Caco-2 (cell line): ENCODE measurements at regions not wholly inside any gene's neighbourhood (a gene's known extent, or its start where the extent isn't known, plus 50 kb on each side); places are given as distances from the start of the nearest gene placed in this dataset.

Source experiments
- BruUV-seq: library from RNA; stranded (reverse); fragments of 400-500 nt; replicated peaks from 2 replicates; lab custom pipeline; 2021; lab: Mats Ljungman, UMichigan
- CTCF ChIA-PET: fragments of 300-600 bp; sonication (Branson Sonifier 250); formaldehyde crosslinking; loops from one replicate; lab custom pipeline; 2022; ENCODE audit warnings: antibody characterized with exemption; lab: Charles Lee
- POLR2A ChIA-PET: fragments of 300-600 bp; sonication (Branson Sonifier 250); formaldehyde crosslinking; loops from one replicate; lab custom pipeline; 2022; ENCODE audit warnings: antibody characterized with exemption; lab: Charles Lee
- DNase-seq, 2 experiments: peaks; one replicate each; pipeline versions ENCODE4 v3.0.0 to v3.0.0-alpha.2; 2020 to 2022
- H3K27me3 ChIP-seq: replicated peaks from 2 replicates; pipeline ENCODE4 v1.6.0; 2011; ENCODE audit warnings: low read length; ENCODE audit not compliant: control insufficient read depth, insufficient read depth
- H3K36me3 ChIP-seq: 2 replicates; pipeline ENCODE4 v1.5.1; 2011; ENCODE audit warnings: low read length; ENCODE audit not compliant: control insufficient read depth, insufficient read depth
- H3K4me1 ChIP-seq: fragments of 250-450 bp; sonication (Bioruptor Pico); 2 replicates; pipeline ENCODE4 v1.5.1; 2020; ENCODE audit warnings: mild to moderate bottlenecking
- H3K4me3 ChIP-seq: 2 replicates; pipeline ENCODE4 v1.5.1; 2011; ENCODE audit warnings: low read depth, mild to moderate bottlenecking, control low read depth, low read length
- H3K9me3 ChIP-seq: fragments of 250-450 bp; sonication (Bioruptor Pico); 2 replicates; pipeline ENCODE4 v1.5.1; 2020; ENCODE audit warnings: mild to moderate bottlenecking, moderate library complexity
- H3K27ac Mint-ChIP-seq: one replicate; pipeline ENCODE4 v1.8.0; 2022; ENCODE audit warnings: mixed read lengths; ENCODE audit not compliant: unreplicated experiment
- H3K27me3 Mint-ChIP-seq: one replicate; pipeline ENCODE4 v1.8.0; 2022; ENCODE audit warnings: mixed read lengths; ENCODE audit not compliant: insufficient read depth, unreplicated experiment
- H3K36me3 Mint-ChIP-seq: one replicate; pipeline ENCODE4 v1.8.0; 2022; ENCODE audit warnings: mild to moderate bottlenecking, mixed read lengths; ENCODE audit not compliant: insufficient read depth, unreplicated experiment
- H3K4me1 Mint-ChIP-seq: one replicate; pipeline ENCODE4 v1.8.0; 2022; ENCODE audit warnings: low read depth, mixed read lengths; ENCODE audit not compliant: unreplicated experiment
- H3K4me3 Mint-ChIP-seq: one replicate; pipeline ENCODE4 v1.8.0; 2022; ENCODE audit warnings: mild to moderate bottlenecking, moderate library complexity, mixed read lengths; ENCODE audit not compliant: unreplicated experiment
- H3K9me3 Mint-ChIP-seq: one replicate; pipeline ENCODE4 v1.8.0; 2022; ENCODE audit warnings: mixed read lengths; ENCODE audit not compliant: unreplicated experiment
- CTCF ChIP-seq, 2 experiments: fragments of 200-600 bp in 1 of 2; IDR thresholded peaks; 1 replicate in 1 of 2; 2 replicates in 1 of 2; pipeline versions ENCODE4 v1.5.1 to v1.8.0; 2011 to 2022; ENCODE audit warnings: antibody characterized with exemption in 1 of 2, control low read depth in 1 of 2, inconsistent platforms in 1 of 2, low read depth in 1 of 2, low read length in 1 of 2, mild to moderate bottlenecking in 1 of 2, moderate library complexity in 1 of 2; ENCODE audit not compliant: insufficient read depth in 1 of 2, severe bottlenecking in 1 of 2, unreplicated experiment in 1 of 2
- intact Hi-C: fragments of 100-400 bp; cut with micrococcal nuclease; formaldehyde crosslinking; loops from one replicate; pipeline ENCODE4 v1.10.0; 2022; ENCODE audit not compliant: unreplicated experiment

- no peak for TF ChIP-seq CTCF (IDR thresholded peaks at IDR 0.05; ENCODE audit: insufficient read depth in 1 of 2, low read depth in 1 of 2, low read length in 1 of 2, severe bottlenecking in 1 of 2, unreplicated experiment in 1 of 2)
- Mint-ChIP-seq H3K4me3 (no peak overlapping the region), H3K27me3 (no peaks in the 10 kb centered on the region), H3K27ac (no peak overlapping the region), H3K9me3 (no peaks in the 10 kb centered on the region), H3K4me1 (no peaks in the 10 kb centered on the region), H3K36me3 (no peaks in the 10 kb centered on the region)
- Histone ChIP-seq H3K9me3 (no peaks in the 10 kb centered on the region), H3K36me3 (no peaks in the 10 kb centered on the region), H3K4me1 (no peaks in the 10 kb centered on the region), H3K27me3 (no peaks in the 10 kb centered on the region), H3K4me3 (no peak overlapping the region)
- CTCF ChIA-PET: no interaction called here
- POLR2A ChIA-PET: no interaction called here
- intact Hi-C loops: no loop called here
- no peak for DNase-seq
- BruUV-seq: no TSS peak
These were observed 460.0 kb downstream of the IRS1 start for GRCh38 chr2:226339616-226340015.

DNA sequence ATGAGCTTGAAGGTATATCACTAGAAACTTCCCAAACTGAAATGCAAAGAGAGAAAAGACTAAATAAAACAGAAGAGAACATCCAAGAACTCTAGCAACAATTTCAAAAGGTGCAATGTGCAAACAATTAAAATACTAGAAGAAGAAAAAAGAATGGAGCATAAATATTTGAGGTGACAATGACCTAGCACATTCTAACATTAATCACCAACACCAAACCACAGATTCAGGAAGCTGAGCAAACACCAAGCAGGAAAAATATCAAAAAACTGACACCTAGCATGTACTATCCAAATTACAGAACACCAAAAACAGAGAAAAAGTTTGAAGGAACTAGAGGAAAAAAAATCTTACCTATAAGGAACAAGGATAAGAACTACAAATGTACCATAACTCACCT, 460.8 kb downstream of the IRS1 start:
- POLR2A ChIA-PET: no interaction called here
- Mint-ChIP-seq H3K4me3 (no peak overlapping the region), H3K9me3 (no peaks in the 10 kb centered on the region), H3K27me3 (no peaks in the 10 kb centered on the region), H3K36me3 (no peaks in the 10 kb centered on the region), H3K4me1 (no peaks in the 10 kb centered on the region), H3K27ac (no peak overlapping the region)
- no TSS peak for BruUV-seq
- CTCF ChIA-PET: no interaction called here
- no peak for DNase-seq
- intact Hi-C loops: no loop called here
- Histone ChIP-seq H3K9me3 (no peaks in the 10 kb centered on the region), H3K4me1 (no peaks in the 10 kb centered on the region), H3K36me3 (no peaks in the 10 kb centered on the region), H3K4me3 (no peak overlapping the region), H3K27me3 (no peaks in the 10 kb centered on the region)
- no peak for TF ChIP-seq CTCF (IDR thresholded peaks at IDR 0.05; ENCODE audit: insufficient read depth in 1 of 2, low read depth in 1 of 2, low read length in 1 of 2, severe bottlenecking in 1 of 2, unreplicated experiment in 1 of 2)

DNA sequence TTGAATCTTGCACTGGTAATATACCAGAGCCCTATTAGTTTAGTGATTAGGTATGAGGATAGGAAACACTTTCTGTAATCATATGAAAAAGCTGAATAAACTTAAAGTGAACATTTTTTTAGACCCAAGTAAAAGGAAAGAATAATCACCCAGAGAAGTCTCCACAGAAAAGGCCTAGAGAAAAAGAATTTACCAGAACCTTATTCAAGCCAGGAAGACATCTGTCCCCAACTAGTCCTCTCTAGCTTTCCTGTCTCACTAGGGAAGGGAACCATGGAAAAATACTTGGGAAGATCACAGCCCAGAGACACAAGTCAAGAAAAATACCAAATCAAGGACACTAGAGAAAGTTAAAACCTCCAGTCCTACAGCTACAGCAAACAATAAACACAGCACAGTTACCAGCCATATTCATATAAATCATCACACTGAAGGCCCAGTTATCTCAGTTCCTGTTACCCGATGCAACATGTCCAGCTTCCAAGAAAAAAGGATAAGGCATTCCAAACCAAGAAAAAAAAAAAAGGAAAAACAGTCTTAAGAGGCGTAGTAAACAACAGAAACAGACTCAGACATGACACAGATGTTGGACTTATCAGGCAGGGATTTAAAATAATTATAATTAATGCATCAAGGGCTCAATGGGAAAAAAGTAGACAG, 461.5 kb downstream of the IRS1 start:
- Histone ChIP-seq H3K27me3 (no peaks in the 10 kb centered on the region), H3K4me3 (no peak overlapping the region), H3K9me3 (no peaks in the 10 kb centered on the region), H3K36me3 (no peaks in the 10 kb centered on the region), H3K4me1 (no peaks in the 10 kb centered on the region)
- no peaks in the 10 kb centered on the region for H3K36me3 Mint-ChIP-seq
- no peak for DNase-seq
- ChIA-PET POLR2A (no interaction called here), CTCF (interaction anchor here (0.7 kb wide), 1 partner anchor 49 kb away, joined by 4 read pairs; no protein-coding TSS in a partner anchor)
- H3K27me3 Mint-ChIP-seq: no peaks in the 10 kb centered on the region
- H3K4me1 Mint-ChIP-seq: no peaks in the 10 kb centered on the region
- H3K27ac Mint-ChIP-seq: no peak overlapping the region
- intact Hi-C loops: no loop called here
- no peaks in the 10 kb centered on the region for H3K9me3 Mint-ChIP-seq
- no peak for TF ChIP-seq CTCF (IDR thresholded peaks at IDR 0.05; ENCODE audit: insufficient read depth in 1 of 2, low read depth in 1 of 2, low read length in 1 of 2, severe bottlenecking in 1 of 2, unreplicated experiment in 1 of 2)
- no TSS peak for BruUV-seq
- H3K4me3 Mint-ChIP-seq: no peak overlapping the region
